ENCODE measurements at regions not wholly inside any gene's neighbourhood (a gene's known extent, or its start where the extent isn't known, plus 50 kb on each side); places are given as distances from the start of the nearest gene placed in this dataset.

DNA sequence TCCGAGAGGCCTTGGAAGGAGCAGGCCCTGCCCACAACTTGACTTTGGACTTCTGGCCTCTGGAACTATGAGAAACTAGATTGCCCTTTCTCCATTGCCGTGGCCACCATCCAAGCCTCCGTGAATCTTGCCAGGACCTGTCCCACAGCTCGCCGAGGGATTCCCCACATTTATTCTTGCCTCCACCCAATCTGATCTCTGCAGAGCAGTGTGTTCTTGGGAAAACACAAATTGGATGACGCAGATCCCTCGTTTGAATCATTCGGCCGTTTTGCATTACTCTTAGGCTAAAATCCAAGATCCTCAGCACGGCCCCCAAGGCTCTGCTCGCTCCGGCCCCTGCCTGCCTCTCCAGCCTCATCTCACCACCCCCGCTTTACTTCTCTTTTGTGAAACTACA lies 364.2 kb downstream of the ZNF516 start:
- DNase-seq (ENCODE audit: low read depth): no peak

DNA sequence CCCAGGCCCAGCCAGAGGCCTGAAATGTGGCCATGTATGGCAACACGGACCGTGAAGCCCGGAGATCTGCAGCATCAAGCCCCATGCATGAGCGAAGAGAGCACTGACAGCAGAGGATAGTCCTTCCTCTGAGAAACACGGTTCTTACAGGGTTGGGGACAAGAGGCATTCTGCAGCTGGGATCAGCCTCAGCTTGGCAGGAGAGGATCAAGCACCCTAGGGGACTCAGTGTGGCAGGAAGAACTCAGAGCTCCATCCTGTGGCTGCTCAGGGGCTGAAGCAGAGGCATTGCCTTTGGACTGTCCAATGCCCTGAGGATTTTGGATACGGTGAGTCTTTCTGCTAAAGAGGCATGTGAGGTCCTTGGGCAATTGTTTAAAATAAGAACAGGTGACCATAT lies 368.7 kb downstream of the ZNF516 start:
- no peak for DNase-seq (ENCODE audit: low read depth)

GRCh38 chr18:76121011-76121410 lies 374.0 kb downstream of the ZNF516 start:
- DNase-seq (ENCODE audit: low read depth): no peak

GRCh38 chr18:76115580-76115979 lies 379.5 kb downstream of the ZNF516 start:
- no peak for DNase-seq (ENCODE audit: low read depth)

GRCh38 chr18:76113101-76113500 lies 381.9 kb downstream of the ZNF516 start:
- no peak for DNase-seq (ENCODE audit: low read depth)

DNA sequence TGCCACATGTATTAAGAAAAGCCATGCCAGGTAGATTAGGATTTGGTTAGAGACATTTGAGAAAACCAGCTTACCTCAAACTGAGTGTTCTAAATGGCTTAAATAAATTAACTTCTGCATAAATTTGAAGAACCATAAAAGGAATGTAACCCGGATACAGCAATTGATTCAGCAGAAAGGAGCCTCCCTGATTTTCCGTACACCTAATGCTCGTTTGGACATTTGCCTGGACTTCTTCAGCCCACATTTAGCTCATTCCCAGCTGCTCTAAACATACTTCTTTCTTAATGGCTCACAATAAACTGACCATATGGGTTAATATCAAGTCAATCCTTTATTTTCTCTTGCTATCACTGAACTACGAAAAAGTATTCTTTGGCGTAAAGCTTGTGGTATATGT lies 392.4 kb downstream of the ZNF516 start:
- no peak for DNase-seq (ENCODE audit: low read depth)

GRCh38 chr18:76102156-76102555 lies 392.9 kb downstream of the ZNF516 start:
- no peak for DNase-seq (ENCODE audit: low read depth)

GRCh38 chr18:76099931-76100457 lies 395.0 kb downstream of the ZNF516 start:
- no peak for DNase-seq (ENCODE audit: low read depth)

DNA sequence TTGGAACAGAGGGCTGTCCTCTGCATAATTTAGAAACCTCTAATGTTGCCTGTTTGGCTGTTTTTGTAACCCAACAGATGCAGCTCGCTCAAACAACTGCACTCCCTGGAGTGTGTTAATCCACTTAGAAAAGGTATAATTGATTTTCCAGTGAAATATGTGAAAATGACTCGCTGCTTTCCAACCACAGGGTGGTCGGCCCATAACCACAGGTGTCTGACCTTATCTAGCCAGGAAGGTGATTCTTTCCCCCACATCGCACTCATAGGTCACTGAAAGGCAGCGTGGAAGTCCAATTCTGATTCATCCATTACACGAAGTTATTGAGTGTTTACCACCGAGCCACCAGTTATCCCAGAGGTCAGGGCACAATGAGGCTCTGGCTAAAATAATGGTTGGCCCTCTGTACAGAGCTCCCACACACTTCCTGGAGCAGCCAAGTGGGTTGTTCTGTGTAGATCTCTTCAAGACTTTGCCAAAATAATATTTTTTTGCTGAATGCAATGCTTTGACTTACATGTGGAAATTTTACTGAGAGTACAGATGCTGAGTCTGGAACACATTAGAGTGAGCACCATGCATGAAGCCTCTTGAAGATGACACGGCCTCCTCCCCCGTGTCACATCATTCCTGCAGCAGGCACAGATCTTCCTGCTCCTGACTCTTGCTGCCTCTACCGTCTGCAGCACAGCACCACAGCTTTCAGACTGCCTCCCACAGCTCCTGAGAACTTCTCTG lies 396.2 kb downstream of the ZNF516 start:
- no peak for DNase-seq (ENCODE audit: low read depth)

DNA sequence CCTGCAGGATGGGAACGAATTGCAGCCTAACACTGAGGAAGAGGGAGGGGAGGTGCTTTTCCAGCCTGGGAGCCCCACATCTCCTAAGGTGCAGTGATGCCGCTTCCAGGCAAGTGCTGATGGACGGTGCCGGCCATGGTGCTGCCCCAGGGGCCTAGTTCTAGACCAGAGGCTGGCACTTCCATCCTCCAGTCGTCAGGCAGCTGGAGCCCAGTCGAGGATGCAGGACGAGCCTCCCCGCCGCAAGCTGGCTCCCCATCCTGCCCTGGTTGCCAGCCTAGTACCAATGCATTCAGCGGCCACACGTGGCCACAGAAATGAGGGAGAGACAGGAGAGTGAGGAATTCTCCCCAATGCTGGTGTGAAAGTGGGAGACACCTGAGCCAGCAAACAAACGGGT lies 413.5 kb downstream of the ZNF516 start:
- DNase-seq (ENCODE audit: low read depth): no peak

DNA sequence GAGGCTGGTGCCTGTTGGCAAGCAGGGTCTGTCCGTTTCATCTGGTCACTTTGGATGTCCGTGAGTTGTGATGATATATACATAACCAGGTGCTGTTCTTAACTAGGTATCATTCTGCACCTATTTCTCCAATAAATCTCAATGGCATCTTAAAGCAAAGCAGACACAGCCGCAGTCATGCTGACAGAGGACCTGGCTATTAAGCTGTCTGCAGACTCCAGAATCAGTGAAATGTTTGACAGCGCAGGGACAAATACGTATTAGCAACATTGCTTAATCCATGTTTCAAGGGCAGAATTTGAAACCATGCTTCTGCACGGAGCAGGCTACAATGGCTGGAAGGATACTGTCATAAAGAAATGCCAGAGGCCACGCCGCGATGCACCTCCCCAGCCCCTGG lies 414.6 kb downstream of the ZNF516 start:
- DNase-seq (ENCODE audit: low read depth): no peak

DNA sequence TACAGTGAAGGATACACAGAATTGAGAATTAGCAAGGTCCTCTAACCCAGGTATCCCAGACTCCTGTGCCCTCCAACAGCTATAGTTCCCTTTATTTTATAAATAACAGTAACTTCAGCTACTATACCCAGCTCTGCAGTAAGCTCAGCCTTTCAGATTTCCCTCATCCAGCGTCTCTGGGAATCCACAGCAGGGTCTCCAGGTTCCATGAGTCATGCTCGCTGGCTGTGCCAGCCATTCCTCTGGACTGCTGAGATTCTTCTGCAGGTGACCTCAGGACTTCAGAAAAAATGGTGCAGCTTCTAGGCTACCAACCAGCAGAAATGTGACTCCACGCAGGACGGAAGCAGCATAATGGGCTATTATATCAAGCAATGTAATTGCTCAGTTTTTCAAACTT lies 419.3 kb downstream of the ZNF516 start:
- DNase-seq (ENCODE audit: low read depth): no peak

GRCh38 chr18:76064998-76065397 lies 430.0 kb downstream of the ZNF516 start:
- no peak for DNase-seq (ENCODE audit: low read depth)

GRCh38 chr18:76058146-76058545 lies 436.9 kb downstream of the ZNF516 start:
- no peak for DNase-seq (ENCODE audit: low read depth)

DNA sequence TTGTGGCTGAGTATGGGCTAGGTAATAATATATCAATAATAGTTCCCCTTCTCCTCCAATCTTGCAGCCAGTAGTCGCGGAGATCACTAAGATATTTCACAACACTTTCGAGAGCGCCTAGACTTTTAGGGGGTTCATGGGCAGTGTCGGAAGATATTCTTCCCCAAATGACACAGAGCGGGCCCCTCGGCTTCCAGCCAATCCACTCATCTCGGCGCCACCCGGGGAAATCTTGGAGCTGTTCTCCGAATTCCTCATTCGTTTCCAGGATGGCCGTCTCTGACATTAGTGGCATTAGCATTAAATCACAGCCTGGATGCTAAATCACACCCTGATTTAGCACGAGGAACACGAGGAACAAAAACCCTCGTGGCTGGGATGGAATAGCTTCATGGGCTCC lies 437.7 kb downstream of the ZNF516 start:
- no peak for DNase-seq (ENCODE audit: low read depth)

GRCh38 chr18:76056471-76057110 lies 438.5 kb downstream of the ZNF516 start:
- DNase-seq (ENCODE audit: low read depth): no peak

GRCh38 chr18:76055578-76055977 lies 439.5 kb downstream of the ZNF516 start:
- DNase-seq (ENCODE audit: low read depth): no peak

- DNase-seq (ENCODE audit: low read depth): no peak
Observed at GRCh38 chr18:76055025-76055424, 440.0 kb downstream of the ZNF516 start.

DNA sequence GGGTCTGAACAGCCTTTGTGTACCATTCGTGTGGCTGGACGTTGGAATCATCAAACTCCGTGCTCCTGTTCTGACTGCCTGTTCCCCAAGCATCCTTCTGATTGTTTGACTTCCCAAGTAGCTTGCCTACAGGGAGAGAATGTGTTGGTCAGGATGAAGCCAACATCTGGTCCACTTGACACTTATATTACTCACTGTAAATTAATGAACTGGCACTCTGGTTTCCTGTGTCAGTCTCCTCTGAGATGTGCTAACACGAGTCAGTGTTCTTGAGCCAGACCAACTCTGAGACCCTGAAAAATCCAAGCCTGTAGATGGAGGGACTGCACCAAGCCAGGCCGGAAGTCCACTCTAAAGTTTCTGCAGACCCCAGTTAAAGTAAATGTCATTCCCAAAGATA lies 440.9 kb downstream of the ZNF516 start:
- no peak for DNase-seq (ENCODE audit: low read depth)

DNA sequence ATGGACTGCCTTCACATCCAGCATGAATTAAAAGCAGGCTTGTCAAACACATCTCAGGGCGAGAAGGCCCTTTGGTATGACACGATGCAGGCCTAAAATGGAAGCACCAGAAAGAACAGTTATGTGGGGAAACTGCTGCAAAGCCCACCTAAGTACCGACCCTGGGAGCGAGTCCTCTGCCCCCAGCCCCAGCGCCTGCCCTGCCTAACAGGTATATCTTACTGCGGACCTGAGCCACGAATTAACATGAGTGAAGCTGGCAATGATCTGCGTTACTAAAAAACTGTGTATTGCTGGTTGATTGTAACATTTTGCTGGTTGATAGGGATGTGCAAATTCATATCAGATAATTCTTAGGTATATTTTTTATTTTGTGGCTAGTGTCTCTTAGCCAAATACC lies 441.5 kb downstream of the ZNF516 start:
- DNase-seq (ENCODE audit: low read depth): no peak

DNA sequence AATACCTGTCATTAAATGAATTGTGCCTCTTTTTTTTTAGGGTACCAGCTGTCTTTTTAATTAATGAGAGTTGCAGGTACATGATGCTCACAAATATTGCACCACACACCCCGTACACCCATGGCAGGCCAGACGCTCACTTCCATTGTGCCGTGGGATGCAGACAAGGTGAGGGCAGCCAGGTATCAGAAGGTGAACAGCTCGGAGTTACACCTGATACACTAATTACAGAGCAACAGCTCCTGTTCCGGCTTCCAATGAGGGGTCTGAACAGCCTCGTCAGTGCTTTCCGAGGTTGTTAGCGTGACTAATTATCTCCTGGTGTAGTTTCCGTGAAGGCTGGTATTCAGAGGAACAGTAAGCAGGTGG lies 442.8 kb downstream of the ZNF516 start:
- DNase-seq (ENCODE audit: low read depth): no peak

DNA sequence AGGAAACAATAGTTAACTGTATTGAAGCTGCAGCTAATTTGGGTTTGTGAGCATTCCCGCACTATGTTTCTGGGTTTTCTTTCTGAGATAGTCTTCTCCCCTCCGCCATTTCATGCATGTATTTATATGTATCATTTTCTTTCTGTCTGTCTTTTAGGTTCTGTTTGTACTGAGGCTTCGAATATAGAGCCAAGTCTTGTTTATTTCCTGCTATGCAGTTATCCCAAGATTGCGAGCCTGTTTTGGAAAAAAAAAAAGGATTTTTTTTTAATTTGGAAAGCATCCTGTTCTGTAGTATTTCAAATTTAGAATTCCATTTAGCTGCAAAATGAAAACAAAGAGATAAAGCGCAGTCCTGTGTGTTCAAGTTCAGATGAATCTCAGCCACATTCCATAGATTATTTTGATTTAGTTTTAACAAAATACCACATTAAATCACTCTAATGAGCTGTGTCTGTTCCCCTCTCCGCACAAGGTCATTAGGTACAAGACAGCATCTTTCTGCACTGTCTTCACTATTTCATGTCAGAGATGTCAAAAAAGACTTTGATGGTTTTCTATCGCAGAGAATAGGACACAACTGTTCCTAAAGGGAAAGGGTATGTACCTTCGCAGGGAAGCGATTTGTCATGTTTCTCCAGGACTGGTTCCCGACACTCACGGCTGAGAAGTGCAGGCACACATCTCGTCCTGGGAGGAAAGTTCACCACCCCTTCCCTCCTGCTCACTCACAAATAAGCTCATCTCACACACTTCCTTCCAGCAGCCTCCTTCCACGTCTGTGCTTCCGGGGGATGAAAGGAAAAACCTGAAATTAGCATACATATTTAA lies 443.4 kb downstream of the ZNF516 start:
- DNase-seq (ENCODE audit: low read depth): no peak

DNA sequence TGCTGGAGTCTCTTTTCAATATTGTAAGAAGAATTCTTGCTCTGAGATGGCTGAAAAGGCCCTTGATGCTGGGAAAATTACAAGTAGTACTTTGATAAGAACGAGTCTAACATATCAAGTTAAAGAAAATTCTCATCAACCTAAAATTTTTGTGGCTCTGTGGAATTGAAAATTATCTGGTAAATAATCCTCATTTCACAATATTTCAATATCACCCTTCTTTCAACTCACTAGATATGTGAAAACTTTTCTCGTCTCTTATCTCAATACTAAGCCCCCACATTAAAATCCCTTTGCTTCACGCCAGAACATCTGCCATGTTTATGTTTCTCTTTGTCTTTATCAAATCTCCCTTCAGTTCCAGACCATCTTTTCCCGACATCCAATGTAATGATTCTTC lies 448.8 kb downstream of the ZNF516 start:
- DNase-seq (ENCODE audit: low read depth): no peak
